ENCODE measurements at regions not wholly inside any gene's neighbourhood (a gene's known extent, or its start where the extent isn't known, plus 50 kb on each side); places are given as distances from the start of the nearest gene placed in this dataset.
"Not testable (repeated sequence)": the region's sequence is repeated elsewhere in the genome, so short reads cannot be mapped to it uniquely, and the experiment has no call there.

DNA sequence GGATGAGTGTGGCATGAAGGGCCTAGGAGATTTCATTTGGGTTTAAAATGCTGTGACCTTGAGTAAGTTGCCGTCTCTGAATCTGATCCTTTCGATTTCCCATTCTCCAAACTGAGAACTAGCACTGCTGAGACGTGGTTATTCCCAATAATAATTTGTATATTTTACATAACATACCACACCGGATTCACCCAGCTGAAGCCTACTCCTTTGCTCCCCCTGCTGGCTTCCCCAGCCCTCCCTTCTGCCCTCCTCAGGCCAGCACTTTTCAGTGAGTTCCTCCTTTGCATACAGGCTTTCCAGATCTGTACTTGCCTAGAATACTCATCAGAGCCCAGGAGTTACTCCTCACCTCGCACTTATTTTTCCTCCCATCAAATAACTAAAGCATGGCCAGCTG, 255.1 kb downstream of the OR4F29 start:
- H3K9me3 ChIP-seq; intact Hi-C loops (cut with DNase I); H3K27ac ChIP-seq; DNase-seq; H3K4me1 ChIP-seq; ATAC-seq; H3K27me3 ChIP-seq; H3K4me3 ChIP-seq; H3K36me3 ChIP-seq: not testable (repeated sequence)

DNA sequence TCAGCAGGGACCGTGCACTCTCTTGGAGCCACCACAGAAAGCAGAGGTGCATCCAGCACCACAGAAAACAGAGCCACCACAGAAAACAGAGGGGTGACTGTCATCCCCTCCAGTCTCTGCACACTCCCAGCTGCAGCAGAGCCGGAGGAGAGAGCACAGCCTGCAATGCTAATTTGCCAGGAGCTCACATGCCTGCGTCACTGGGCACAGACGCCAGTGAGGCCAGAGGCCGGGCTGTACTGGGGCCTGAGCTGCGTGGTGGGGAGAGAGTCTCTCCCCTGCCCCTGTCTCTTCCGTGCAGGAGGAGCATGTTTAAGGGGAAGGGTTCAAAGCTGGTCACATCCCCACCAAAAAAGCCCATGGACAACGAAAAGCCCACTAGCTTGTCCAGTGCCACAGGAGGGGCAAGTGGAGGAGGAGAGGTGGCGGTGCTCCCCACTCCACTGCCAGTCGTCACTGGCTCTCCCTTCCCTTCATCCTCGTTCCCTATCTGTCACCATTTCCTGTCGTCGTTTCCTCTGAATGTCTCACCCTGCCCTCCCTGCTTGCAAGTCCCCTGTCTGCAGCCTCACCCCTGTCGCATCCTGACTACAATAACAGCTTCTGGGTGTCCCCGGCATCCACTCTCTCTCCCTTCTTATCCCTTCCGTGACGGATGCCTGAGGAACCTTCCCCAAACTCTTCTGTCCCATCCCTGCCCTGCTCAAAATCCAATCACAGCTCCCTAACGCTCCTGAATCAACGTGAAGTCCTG, 260.0 kb downstream of the OR4F29 start:
- H3K4me1 ChIP-seq; H3K27me3 ChIP-seq; H3K36me3 ChIP-seq; ATAC-seq; H3K27ac ChIP-seq; H3K4me3 ChIP-seq; H3K9me3 ChIP-seq; intact Hi-C loops (cut with DNase I): not testable (repeated sequence)
- DNase-seq: peak; percentile 64

DNA sequence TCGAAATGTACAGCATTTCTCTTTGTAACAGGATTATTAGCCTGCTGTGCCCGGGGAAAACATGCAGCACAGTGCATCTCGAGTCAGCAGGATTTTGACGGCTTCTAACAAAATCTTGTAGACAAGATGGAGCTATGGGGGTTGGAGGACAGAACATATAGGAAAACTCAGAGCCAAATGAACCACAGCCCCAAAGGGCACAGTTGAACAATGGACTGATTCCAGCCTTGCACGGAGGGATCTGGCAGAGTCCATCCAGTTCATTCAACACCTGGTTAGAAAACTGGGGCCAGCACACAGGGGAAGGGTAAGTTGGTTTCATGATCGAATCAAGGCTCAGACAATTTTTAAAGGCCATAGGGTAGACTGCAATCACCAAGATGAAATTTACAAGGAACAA, 260.8 kb downstream of the OR4F29 start:
- H3K27me3 ChIP-seq; intact Hi-C loops (cut with DNase I); DNase-seq; H3K9me3 ChIP-seq; H3K27ac ChIP-seq; H3K4me1 ChIP-seq; ATAC-seq; H3K36me3 ChIP-seq; H3K4me3 ChIP-seq: not testable (repeated sequence)

DNA sequence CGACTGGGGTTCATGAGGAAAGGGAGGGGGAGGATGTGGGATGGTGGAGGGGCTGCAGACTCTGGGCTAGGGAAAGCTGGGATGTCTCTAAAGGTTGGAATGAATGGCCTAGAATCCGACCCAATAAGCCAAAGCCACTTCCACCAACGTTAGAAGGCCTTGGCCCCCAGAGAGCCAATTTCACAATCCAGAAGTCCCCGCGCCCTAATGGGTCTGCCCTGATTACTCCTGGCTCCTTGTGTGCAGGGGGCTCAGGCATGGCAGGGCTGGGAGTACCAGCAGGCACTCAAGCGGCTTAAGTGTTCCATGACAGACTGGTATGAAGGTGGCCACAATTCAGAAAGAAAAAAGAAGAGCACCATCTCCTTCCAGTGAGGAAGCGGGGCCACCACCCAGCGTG, 261.6 kb downstream of the OR4F29 start:
- H3K27ac ChIP-seq; DNase-seq; H3K4me1 ChIP-seq; intact Hi-C loops (cut with DNase I); H3K4me3 ChIP-seq; H3K9me3 ChIP-seq; ATAC-seq; H3K27me3 ChIP-seq; H3K36me3 ChIP-seq: not testable (repeated sequence)

DNA sequence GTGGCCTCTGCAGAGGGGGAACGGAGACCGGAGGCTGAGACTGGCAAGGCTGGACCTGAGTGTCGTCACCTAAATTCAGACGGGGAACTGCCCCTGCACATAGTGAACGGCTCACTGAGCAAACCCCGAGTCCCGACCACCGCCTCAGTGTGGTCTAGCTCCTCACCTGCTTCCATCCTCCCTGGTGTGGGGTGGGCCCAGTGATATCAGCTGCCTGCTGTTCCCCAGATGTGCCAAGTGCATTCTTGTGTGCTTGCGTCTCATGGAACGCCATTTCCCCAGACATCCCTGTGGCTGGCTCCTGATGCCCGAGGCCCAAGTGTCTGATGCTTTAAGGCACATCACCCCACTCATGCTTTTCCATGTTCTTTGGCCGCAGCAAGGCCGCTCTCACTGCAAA, 262.2 kb downstream of the OR4F29 start:
- H3K36me3 ChIP-seq; H3K27ac ChIP-seq; H3K9me3 ChIP-seq; intact Hi-C loops (cut with DNase I); H3K4me3 ChIP-seq; H3K4me1 ChIP-seq; ATAC-seq; H3K27me3 ChIP-seq: not testable (repeated sequence)
- peak; percentile 22 for DNase-seq

DNA sequence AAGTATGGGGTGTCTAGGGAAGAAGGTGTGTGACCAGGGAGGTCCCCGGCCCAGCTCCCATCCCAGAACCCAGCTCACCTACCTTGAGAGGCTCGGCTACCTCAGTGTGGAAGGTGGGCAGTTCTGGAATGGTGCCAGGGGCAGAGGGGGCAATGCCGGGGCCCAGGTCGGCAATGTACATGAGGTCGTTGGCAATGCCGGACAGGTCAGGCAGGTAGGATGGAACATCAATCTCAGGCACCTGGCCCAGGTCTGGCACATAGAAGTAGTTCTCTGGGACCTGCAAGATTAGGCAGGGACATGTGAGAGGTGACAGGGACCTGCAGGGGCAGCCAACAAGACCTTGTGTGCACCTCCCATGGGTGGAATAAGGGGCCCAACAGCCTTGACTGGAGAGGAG, 264.2 kb downstream of the OR4F29 start:
- H3K27me3 ChIP-seq: not testable (repeated sequence)

DNA sequence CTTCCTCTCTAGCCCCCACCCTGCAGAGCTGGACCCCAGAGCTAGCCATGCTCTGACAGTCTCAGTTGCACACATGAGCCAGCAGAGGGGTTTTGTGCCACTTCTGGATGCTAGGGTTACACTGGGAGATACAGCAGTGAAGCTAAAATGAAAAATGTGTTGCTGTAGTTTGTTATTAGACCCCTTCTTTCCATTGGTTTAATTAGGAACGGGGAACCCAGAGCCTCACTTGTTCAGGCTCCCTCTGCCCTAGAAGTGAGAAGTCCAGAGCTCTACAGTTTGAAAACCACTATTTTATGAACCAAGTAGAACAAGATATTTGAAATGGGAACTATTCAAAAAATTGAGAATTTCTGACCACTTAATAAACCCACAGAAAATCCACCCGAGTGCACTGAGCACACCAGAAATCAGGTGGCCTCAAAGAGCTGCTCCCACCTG, 264.8 kb downstream of the OR4F29 start:
- ATAC-seq; H3K27ac ChIP-seq; H3K27me3 ChIP-seq; H3K4me1 ChIP-seq; H3K36me3 ChIP-seq; H3K4me3 ChIP-seq; H3K9me3 ChIP-seq; intact Hi-C loops (cut with DNase I): not testable (repeated sequence)
- DNase-seq: peak; percentile 13

More for the DNA sequence above, 264.2 kb downstream of the OR4F29 start:
- intact Hi-C loops (cut with DNase I); H3K4me3 ChIP-seq; H3K36me3 ChIP-seq; H3K9me3 ChIP-seq; H3K4me1 ChIP-seq; H3K27ac ChIP-seq; ATAC-seq: not testable (repeated sequence)
- DNase-seq: peak; percentile 12

DNA sequence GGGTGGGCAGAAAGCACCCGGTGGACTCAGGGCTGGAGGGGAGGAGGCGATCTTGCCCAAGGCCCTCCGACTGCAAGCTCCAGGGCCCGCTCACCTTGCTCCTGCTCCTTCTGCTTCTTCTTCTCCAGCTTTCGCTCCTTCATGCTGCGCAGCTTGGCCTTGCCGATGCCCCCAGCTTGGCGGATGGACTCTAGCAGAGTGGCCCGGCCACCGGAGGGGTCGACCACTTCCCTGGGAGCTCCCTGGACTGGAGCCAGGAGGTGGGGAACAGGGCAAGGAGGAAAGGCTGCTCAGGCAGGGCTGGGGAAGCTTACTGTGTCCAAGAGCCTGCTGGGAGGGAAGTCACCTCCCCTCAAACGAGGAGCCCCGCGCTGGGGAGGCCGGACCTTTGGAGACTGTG, 265.3 kb downstream of the OR4F29 start:
- ATAC-seq: not testable (repeated sequence)

DNA sequence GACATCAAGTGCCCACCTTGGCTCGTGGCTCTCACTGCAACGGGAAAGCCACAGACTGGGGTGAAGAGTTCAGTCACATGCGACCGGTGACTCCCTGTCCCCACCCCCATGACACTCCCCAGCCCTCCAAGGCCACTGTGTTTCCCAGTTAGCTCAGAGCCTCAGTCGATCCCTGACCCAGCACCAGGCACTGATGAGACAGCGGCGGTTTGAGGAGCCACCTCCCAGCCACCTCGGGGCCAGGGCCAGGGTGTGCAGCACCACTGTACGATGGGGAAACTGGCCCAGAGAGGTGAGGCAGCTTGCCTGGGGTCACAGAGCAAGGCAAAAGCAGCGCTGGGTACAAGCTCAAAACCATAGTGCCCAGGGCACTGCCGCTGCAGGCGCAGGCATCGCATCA, 266.0 kb downstream of the OR4F29 start:
- H3K9me3 ChIP-seq; H3K4me3 ChIP-seq; H3K27me3 ChIP-seq; H3K27ac ChIP-seq; intact Hi-C loops (cut with DNase I); H3K4me1 ChIP-seq; H3K36me3 ChIP-seq; ATAC-seq: not testable (repeated sequence)
- peak; percentile 16 for DNase-seq

More for the DNA sequence above, 265.3 kb downstream of the OR4F29 start:
- H3K27ac ChIP-seq; H3K4me1 ChIP-seq; H3K4me3 ChIP-seq; H3K27me3 ChIP-seq; H3K36me3 ChIP-seq; intact Hi-C loops (cut with DNase I); H3K9me3 ChIP-seq: not testable (repeated sequence)
- DNase-seq: peak; percentile 10

DNA sequence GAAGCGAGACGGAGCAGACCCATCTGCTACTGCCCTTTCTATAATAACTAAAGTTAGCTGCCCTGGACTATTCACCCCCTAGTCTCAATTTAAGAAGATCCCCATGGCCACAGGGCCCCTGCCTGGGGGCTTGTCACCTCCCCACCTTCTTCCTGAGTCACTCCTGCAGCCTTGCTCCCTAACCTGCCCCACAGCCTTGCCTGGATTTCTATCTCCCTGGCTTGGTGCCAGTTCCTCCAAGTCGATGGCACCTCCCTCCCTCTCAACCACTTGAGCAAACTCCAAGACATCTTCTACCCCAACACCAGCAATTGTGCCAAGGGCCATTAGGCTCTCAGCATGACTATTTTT, 267.2 kb downstream of the OR4F29 start:
- H3K27ac ChIP-seq; intact Hi-C loops (cut with DNase I); H3K36me3 ChIP-seq; H3K27me3 ChIP-seq; ATAC-seq; H3K9me3 ChIP-seq; H3K4me3 ChIP-seq; H3K4me1 ChIP-seq: not testable (repeated sequence)
- DNase-seq: peak; percentile 62

DNA sequence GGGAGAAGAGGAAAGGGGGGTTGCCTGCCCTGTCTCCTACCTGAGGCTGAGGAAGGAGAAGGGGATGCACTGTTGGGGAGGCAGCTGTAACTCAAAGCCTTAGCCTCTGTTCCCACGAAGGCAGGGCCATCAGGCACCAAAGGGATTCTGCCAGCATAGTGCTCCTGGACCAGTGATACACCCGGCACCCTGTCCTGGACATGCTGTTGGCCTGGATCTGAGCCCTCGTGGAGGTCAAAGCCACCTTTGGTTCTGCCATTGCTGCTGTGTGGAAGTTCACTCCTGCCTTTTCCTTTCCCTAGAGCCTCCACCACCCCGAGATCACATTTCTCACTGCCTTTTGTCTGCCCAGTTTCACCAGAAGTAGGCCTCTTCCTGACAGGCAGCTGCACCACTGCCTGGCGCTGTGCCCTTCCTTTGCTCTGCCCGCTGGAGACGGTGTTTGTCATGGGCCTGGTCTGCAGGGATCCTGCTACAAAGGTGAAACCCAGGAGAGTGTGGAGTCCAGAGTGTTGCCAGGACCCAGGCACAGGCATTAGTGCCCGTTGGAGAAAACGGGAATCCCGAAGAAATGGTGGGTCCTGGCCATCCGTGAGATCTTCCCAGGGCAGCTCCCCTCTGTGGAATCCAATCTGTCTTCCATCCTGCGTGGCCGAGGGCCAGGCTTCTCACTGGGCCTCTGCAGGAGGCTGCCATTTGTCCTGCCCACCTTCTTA, 267.7 kb downstream of the OR4F29 start:
- ATAC-seq; H3K27me3 ChIP-seq; H3K9me3 ChIP-seq; H3K4me3 ChIP-seq; H3K27ac ChIP-seq; intact Hi-C loops (cut with DNase I); H3K4me1 ChIP-seq; H3K36me3 ChIP-seq: not testable (repeated sequence)
- peak; percentile 54 for DNase-seq

DNA sequence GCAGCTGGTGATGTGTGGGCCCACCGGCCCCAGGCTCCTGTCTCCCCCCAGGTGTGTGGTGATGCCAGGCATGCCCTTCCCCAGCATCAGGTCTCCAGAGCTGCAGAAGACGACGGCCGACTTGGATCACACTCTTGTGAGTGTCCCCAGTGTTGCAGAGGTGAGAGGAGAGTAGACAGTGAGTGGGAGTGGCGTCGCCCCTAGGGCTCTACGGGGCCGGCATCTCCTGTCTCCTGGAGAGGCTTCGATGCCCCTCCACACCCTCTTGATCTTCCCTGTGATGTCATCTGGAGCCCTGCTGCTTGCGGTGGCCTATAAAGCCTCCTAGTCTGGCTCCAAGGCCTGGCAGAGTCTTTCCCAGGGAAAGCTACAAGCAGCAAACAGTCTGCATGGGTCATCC, 268.4 kb downstream of the OR4F29 start:
- H3K4me1 ChIP-seq; ATAC-seq; H3K27me3 ChIP-seq; H3K27ac ChIP-seq; H3K4me3 ChIP-seq; H3K36me3 ChIP-seq; intact Hi-C loops (cut with DNase I); H3K9me3 ChIP-seq: not testable (repeated sequence)
- DNase-seq: peak; percentile 62

DNA sequence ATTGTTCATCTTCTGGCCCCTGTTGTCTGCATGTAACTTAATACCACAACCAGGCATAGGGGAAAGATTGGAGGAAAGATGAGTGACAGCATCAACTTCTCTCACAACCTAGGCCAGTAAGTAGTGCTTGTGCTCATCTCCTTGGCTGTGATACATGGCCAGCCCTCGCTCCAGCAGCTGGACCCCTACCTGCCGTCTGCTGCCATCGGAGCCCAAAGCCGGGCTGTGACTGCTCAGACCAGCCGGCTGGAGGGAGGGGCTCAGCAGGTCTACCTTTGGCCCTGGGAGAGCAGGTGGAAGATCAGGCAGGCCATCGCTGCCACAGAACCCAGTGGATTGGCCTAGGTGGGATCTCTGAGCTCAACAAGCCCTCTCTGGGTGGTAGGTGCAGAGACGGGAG, 268.8 kb downstream of the OR4F29 start:
- H3K36me3 ChIP-seq; H3K27me3 ChIP-seq; ATAC-seq; H3K4me3 ChIP-seq; DNase-seq; H3K27ac ChIP-seq; intact Hi-C loops (cut with DNase I); H3K9me3 ChIP-seq; H3K4me1 ChIP-seq: not testable (repeated sequence)
